Fibroblast of lung (primary cell): ENCODE measurements at regions not wholly inside any gene's neighbourhood (a gene's known extent, or its start where the extent isn't known, plus 50 kb on each side); places are given as distances from the start of the nearest gene placed in this dataset.

ENCODE experiments used
- EZH2 ChIP-seq: IDR thresholded peaks from 2 replicates; pipeline ENCODE4 v1.5.1; 2012; ENCODE audit warnings: low read length, control low read depth, mild to moderate bottlenecking; ENCODE audit errors: missing control alignments
- TF ChIP-seq, protein P1 (sequence below), 2 donors: IDR thresholded peaks in 1 of 2; conservative IDR thresholded peaks in 1 of 2; 1 replicate in 1 of 2; 2 replicates in 1 of 2; pipeline ENCODE4 v1.5.1; 2011 to 2012; ENCODE audit warnings: low read length in 2 of 2, control low read depth in 1 of 2, inconsistent platforms in 1 of 2, low read depth in 1 of 2, mild to moderate bottlenecking in 1 of 2

DNA sequence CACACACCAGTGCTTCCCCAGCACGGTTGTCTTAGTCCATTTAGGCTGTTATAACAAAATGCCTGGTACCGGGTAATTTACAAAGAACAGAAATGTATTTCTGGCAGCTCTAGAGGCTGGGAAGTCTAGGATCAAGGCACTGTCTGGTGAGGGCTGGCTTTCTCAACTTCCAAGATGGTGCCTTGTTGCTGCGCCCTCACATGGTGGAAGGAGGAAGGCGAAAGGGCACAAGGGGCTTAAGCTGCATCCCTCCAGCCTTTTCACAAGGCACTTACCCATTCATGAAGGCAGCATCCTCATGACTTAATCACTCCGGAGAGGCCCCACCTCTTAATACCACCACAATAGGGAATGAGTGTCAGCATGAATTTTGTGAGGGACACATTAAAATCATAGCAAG, 155.5 kb downstream of the SLC15A5 start:
- TF ChIP-seq, protein P1, sequence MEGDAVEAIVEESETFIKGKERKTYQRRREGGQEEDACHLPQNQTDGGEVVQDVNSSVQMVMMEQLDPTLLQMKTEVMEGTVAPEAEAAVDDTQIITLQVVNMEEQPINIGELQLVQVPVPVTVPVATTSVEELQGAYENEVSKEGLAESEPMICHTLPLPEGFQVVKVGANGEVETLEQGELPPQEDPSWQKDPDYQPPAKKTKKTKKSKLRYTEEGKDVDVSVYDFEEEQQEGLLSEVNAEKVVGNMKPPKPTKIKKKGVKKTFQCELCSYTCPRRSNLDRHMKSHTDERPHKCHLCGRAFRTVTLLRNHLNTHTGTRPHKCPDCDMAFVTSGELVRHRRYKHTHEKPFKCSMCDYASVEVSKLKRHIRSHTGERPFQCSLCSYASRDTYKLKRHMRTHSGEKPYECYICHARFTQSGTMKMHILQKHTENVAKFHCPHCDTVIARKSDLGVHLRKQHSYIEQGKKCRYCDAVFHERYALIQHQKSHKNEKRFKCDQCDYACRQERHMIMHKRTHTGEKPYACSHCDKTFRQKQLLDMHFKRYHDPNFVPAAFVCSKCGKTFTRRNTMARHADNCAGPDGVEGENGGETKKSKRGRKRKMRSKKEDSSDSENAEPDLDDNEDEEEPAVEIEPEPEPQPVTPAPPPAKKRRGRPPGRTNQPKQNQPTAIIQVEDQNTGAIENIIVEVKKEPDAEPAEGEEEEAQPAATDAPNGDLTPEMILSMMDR (conservative IDR thresholded peaks at IDR 0.05 in 1 of 2, IDR thresholded peaks at IDR 0.05 in 1 of 2; ENCODE audit: low read depth in 1 of 2, low read length in 2 of 2) = no peak
- TF ChIP-seq EZH2 = no peak
